GM23248 (cell line): ENCODE measurements at regions not wholly inside any gene's neighbourhood (a gene's known extent, or its start where the extent isn't known, plus 50 kb on each side); places are given as distances from the start of the nearest gene placed in this dataset.

ENCODE experiments used
- EZH2 ChIP-seq: fragments of 200-600 bp; sonication (generic); IDR thresholded peaks from 2 replicates; pipeline ENCODE4 v1.6.1; 2018; ENCODE audit warnings: antibody characterized with exemption, mild to moderate bottlenecking; ENCODE audit not compliant: insufficient read depth, poor library complexity, severe bottlenecking
- EZH2phosphoT487 ChIP-seq: fragments of 200-600 bp; sonication (generic); IDR thresholded peaks from 2 replicates; pipeline ENCODE4 v1.6.1; 2018; ENCODE audit warnings: antibody characterized with exemption, moderate library complexity, mild to moderate bottlenecking, low read depth; ENCODE audit not compliant: insufficient read depth

DNA sequence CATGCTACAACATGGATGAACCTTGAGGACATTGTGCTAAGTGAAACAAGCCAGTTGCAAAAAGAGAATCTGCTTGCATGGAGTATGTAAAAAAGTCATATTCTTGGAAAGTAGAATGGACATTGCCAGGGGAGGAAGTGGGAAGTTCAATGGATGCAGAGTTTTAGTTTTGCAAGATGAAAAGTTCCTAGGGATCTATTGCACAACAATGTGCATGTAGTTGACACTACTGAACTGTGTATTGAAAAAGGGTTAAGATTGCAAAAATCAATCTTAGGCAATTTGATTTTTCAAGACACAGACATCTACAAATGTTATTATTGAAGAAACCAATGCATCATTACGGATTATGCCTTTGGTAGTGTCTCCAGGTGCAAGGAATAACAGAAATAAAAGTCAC lies 50.3 kb upstream of the MAGI3 start:
- no peak for TF ChIP-seq EZH2
- TF ChIP-seq EZH2phosphoT487 = no peak
